ENCODE measurements at regions not wholly inside any gene's neighbourhood (a gene's known extent, or its start where the extent isn't known, plus 50 kb on each side); places are given as distances from the start of the nearest gene placed in this dataset.

GRCh38 chr1:56216218-56216617 lies 363.1 kb downstream of the PLPP3 start:
- H3K27me3 ChIP-seq (ENCODE audit: control insufficient read depth in 1 of 2, insufficient read depth in 2 of 2, low read length in 2 of 2) = no peaks in the 10 kb centered on the region
- H3K9ac ChIP-seq (ENCODE audit: low read depth in 1 of 2, low read length in 2 of 2) = no peak overlapping the region
- H3K9me3 ChIP-seq (ENCODE audit: control insufficient read depth in 1 of 2, low read length in 2 of 2) = no peaks in the 10 kb centered on the region
- H3K27ac ChIP-seq (ENCODE audit: low read depth, low read length) = no peak overlapping the region
- H3K4me1 ChIP-seq (ENCODE audit: control insufficient read depth in 1 of 2, insufficient read depth in 2 of 2, low read length in 2 of 2) = no peaks in the 10 kb centered on the region
- H3K4me3 ChIP-seq (ENCODE audit: low read depth in 1 of 2, low read length in 2 of 2) = no peak overlapping the region
- no peaks in the 10 kb centered on the region for H3K36me3 ChIP-seq (ENCODE audit: control insufficient read depth in 1 of 2, insufficient read depth in 2 of 2, low read length in 2 of 2)

DNA sequence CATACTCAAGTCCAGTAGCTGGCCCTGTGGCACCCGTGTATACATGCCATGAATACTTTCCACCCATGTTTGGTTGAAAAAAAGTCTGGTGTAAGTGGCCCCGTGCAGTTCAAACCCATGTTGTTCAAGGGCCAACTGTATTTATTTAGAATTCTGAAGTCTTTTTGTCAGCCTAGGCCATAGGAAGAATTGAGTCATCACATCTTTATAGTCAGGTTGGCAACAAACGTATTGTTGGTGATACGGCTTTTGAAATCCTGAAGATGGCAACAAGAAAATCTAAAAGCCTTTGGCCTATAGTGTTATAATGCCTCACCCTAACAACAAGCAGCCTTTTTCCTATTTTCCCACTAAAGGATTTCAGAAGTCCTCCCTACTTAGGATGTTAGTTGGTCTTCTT lies 363.6 kb downstream of the PLPP3 start:
- Histone ChIP-seq H3K36me3 (ENCODE audit: control insufficient read depth in 1 of 2, insufficient read depth in 2 of 2, low read length in 2 of 2) (no peaks in the 10 kb centered on the region), H3K27ac (ENCODE audit: low read depth, low read length) (no peak overlapping the region), H3K9me3 (ENCODE audit: control insufficient read depth in 1 of 2, low read length in 2 of 2) (no peaks in the 10 kb centered on the region), H3K27me3 (ENCODE audit: control insufficient read depth in 1 of 2, insufficient read depth in 2 of 2, low read length in 2 of 2) (no peaks in the 10 kb centered on the region), H3K9ac (ENCODE audit: low read depth in 1 of 2, low read length in 2 of 2) (no peak overlapping the region), H3K4me3 (ENCODE audit: low read depth in 1 of 2, low read length in 2 of 2) (no peak overlapping the region), H3K4me1 (ENCODE audit: control insufficient read depth in 1 of 2, insufficient read depth in 2 of 2, low read length in 2 of 2) (no peaks in the 10 kb centered on the region)

- Histone ChIP-seq H3K9me3 (ENCODE audit: control insufficient read depth in 1 of 2, low read length in 2 of 2) (no peaks in the 10 kb centered on the region), H3K4me3 (ENCODE audit: low read depth in 1 of 2, low read length in 2 of 2) (no peak overlapping the region), H3K27ac (ENCODE audit: low read depth, low read length) (no peak overlapping the region), H3K4me1 (ENCODE audit: control insufficient read depth in 1 of 2, insufficient read depth in 2 of 2, low read length in 2 of 2) (no peaks in the 10 kb centered on the region), H3K27me3 (ENCODE audit: control insufficient read depth in 1 of 2, insufficient read depth in 2 of 2, low read length in 2 of 2) (no peaks in the 10 kb centered on the region), H3K9ac (ENCODE audit: low read depth in 1 of 2, low read length in 2 of 2) (no peak overlapping the region), H3K36me3 (ENCODE audit: control insufficient read depth in 1 of 2, insufficient read depth in 2 of 2, low read length in 2 of 2) (no peaks in the 10 kb centered on the region)
These were observed 364.3 kb downstream of the PLPP3 start for GRCh38 chr1:56215086-56215485.

DNA sequence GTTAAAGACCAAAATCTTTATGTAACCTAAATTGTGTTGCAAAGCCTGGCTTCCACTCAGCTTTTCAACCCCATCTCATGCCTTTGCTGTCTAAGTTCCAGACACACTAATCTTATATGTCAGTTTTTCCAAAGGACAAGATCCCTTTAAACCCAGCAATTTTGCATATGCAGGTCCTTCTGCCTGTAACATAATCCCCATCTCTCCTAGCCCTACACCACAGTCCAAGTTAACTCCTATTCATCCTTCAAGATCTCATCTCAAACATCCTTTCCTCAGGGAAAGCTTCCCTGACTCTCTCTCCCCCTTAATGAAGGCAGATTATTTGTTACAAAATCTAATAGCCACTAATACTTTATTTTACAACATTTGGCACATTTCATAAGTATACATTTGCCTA lies 366.3 kb downstream of the PLPP3 start:
- no peaks in the 10 kb centered on the region for H3K27me3 ChIP-seq (ENCODE audit: control insufficient read depth in 1 of 2, insufficient read depth in 2 of 2, low read length in 2 of 2)
- H3K4me3 ChIP-seq (ENCODE audit: low read depth in 1 of 2, low read length in 2 of 2) = no peak overlapping the region
- no peaks in the 10 kb centered on the region for H3K4me1 ChIP-seq (ENCODE audit: control insufficient read depth in 1 of 2, insufficient read depth in 2 of 2, low read length in 2 of 2)
- no peak overlapping the region for H3K27ac ChIP-seq (ENCODE audit: low read depth, low read length)
- H3K9ac ChIP-seq (ENCODE audit: low read depth in 1 of 2, low read length in 2 of 2) = no peak overlapping the region
- no peaks in the 10 kb centered on the region for H3K36me3 ChIP-seq (ENCODE audit: control insufficient read depth in 1 of 2, insufficient read depth in 2 of 2, low read length in 2 of 2)
- H3K9me3 ChIP-seq (ENCODE audit: control insufficient read depth in 1 of 2, low read length in 2 of 2) = no peaks in the 10 kb centered on the region

GRCh38 chr1:56212143-56212542 lies 367.2 kb downstream of the PLPP3 start:
- no peaks in the 10 kb centered on the region for H3K27me3 ChIP-seq (ENCODE audit: control insufficient read depth in 1 of 2, insufficient read depth in 2 of 2, low read length in 2 of 2)
- H3K4me1 ChIP-seq (ENCODE audit: control insufficient read depth in 1 of 2, insufficient read depth in 2 of 2, low read length in 2 of 2) = no peaks in the 10 kb centered on the region
- H3K9ac ChIP-seq (ENCODE audit: low read depth in 1 of 2, low read length in 2 of 2) = no peak overlapping the region
- H3K36me3 ChIP-seq (ENCODE audit: control insufficient read depth in 1 of 2, insufficient read depth in 2 of 2, low read length in 2 of 2) = no peaks in the 10 kb centered on the region
- no peak overlapping the region for H3K4me3 ChIP-seq (ENCODE audit: low read depth in 1 of 2, low read length in 2 of 2)
- no peak overlapping the region for H3K27ac ChIP-seq (ENCODE audit: low read depth, low read length)
- H3K9me3 ChIP-seq (ENCODE audit: control insufficient read depth in 1 of 2, low read length in 2 of 2) = no peaks in the 10 kb centered on the region

DNA sequence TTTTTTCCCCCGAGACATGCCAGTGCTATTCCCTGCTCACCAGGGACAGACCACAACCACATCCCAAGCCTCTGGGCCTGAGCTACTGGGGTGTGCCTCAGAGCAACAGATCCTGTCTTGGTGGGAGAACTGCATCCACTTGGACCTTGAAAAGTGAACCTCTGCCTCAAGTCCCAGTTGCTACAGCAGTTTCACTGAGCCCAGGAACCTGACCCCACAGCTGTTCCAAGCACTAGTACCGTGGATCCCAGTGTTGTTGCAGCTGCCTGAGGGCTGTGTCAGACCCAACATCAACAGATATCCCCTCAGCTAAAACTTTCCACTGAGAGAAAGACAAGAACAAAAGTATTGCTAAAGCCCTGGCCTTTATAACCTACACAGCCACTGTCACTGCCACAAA lies 373.0 kb downstream of the PLPP3 start:
- Histone ChIP-seq H3K9me3 (ENCODE audit: control insufficient read depth in 1 of 2, low read length in 2 of 2) (no peaks in the 10 kb centered on the region), H3K36me3 (ENCODE audit: control insufficient read depth in 1 of 2, insufficient read depth in 2 of 2, low read length in 2 of 2) (no peaks in the 10 kb centered on the region), H3K4me3 (ENCODE audit: low read depth in 1 of 2, low read length in 2 of 2) (no peak overlapping the region), H3K27ac (ENCODE audit: low read depth, low read length) (no peak overlapping the region), H3K9ac (ENCODE audit: low read depth in 1 of 2, low read length in 2 of 2) (no peak overlapping the region), H3K4me1 (ENCODE audit: control insufficient read depth in 1 of 2, insufficient read depth in 2 of 2, low read length in 2 of 2) (no peaks in the 10 kb centered on the region), H3K27me3 (ENCODE audit: control insufficient read depth in 1 of 2, insufficient read depth in 2 of 2, low read length in 2 of 2) (no peaks in the 10 kb centered on the region)

DNA sequence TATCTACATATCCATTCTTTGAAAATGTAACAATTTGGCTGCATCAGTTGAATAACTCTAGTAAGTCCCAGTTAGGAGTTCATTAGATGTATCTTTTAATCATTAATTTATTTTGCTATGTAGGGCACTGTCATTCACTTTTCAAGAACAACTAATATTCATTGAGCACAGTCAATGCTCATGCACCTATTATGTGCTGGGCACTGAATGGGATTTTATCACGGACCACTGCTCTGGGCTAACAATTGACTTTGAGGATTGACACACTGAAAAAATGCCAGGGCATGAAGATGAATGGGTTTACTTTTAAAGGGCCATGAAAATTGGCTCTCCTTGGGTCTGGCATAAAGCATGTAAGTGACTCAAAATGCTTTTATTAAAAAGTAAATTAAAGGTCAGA lies 375.2 kb downstream of the PLPP3 start:
- H3K4me1 ChIP-seq (ENCODE audit: control insufficient read depth in 1 of 2, insufficient read depth in 2 of 2, low read length in 2 of 2) = no peaks in the 10 kb centered on the region
- no peak overlapping the region for H3K27ac ChIP-seq (ENCODE audit: low read depth, low read length)

DNA sequence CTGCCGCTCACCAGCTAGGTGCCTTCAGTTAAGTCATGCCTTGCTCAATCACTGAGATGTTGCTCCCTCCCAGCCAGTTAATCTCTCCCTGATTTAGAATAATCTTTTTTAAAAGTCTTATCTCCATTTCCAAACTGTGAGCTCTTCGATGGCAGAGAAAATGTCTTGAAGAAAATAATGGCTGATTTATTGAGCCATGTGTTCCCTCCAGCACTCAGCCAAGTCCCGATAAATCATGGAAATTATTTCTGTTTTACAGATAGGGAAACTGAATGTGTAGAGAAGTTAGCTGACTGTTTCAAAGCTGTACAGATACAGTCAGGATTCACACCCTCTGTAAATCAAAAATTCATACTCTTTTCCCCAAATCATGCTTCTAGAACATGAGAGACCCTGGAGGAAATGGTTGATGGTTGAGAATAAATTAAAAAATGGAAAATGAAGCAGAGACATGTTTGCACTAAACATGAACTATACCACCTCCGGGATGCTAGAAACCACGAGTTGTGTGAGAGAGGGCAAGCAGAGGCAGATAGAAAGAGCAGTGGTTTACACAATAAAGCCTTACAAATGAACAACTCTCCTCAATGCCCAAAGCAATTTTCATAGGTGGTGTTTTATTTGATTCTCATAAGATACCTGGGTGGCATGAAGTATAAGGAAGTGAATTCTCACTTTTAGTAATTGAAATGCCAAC lies 376.4 kb downstream of the PLPP3 start:
- Histone ChIP-seq H3K27ac (ENCODE audit: low read depth, low read length) (no peak overlapping the region), H3K4me3 (ENCODE audit: low read depth in 1 of 2, low read length in 2 of 2) (no peak overlapping the region), H3K27me3 (ENCODE audit: control insufficient read depth in 1 of 2, insufficient read depth in 2 of 2, low read length in 2 of 2) (no peaks in the 10 kb centered on the region), H3K9ac (ENCODE audit: low read depth in 1 of 2, low read length in 2 of 2) (no peak overlapping the region), H3K4me1 (ENCODE audit: control insufficient read depth in 1 of 2, insufficient read depth in 2 of 2, low read length in 2 of 2) (no peaks in the 10 kb centered on the region), H3K9me3 (ENCODE audit: control insufficient read depth in 1 of 2, low read length in 2 of 2) (no peaks in the 10 kb centered on the region), H3K36me3 (ENCODE audit: control insufficient read depth in 1 of 2, insufficient read depth in 2 of 2, low read length in 2 of 2) (no peaks in the 10 kb centered on the region)

More for the DNA sequence above, 375.2 kb downstream of the PLPP3 start:
- no peaks in the 10 kb centered on the region for H3K36me3 ChIP-seq (ENCODE audit: control insufficient read depth in 1 of 2, insufficient read depth in 2 of 2, low read length in 2 of 2)
- H3K9me3 ChIP-seq (ENCODE audit: control insufficient read depth in 1 of 2, low read length in 2 of 2) = no peaks in the 10 kb centered on the region
- no peaks in the 10 kb centered on the region for H3K27me3 ChIP-seq (ENCODE audit: control insufficient read depth in 1 of 2, insufficient read depth in 2 of 2, low read length in 2 of 2)
- H3K9ac ChIP-seq (ENCODE audit: low read depth in 1 of 2, low read length in 2 of 2) = no peak overlapping the region
- H3K4me3 ChIP-seq (ENCODE audit: low read depth in 1 of 2, low read length in 2 of 2) = no peak overlapping the region

DNA sequence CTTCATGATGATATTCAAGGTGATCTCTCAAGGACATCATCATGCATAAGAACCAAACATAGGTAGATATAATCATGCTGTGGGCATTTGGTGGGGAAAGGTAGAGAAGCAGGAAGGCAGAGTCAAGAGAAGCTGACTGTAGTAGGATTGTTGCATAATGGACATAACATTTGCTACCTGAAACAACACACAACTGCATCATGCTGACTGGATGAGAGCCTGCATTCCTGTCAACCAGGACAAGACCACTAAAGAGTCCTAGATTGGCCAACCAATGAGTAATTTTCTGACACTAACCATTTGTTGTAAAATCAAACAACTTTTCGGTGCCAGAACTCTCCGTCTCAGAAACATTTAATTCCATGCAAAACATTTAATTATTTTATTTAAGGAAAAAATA lies 377.2 kb downstream of the PLPP3 start:
- Histone ChIP-seq H3K36me3 (ENCODE audit: control insufficient read depth in 1 of 2, insufficient read depth in 2 of 2, low read length in 2 of 2) (no peaks in the 10 kb centered on the region), H3K4me3 (ENCODE audit: low read depth in 1 of 2, low read length in 2 of 2) (no peak overlapping the region), H3K27me3 (ENCODE audit: control insufficient read depth in 1 of 2, insufficient read depth in 2 of 2, low read length in 2 of 2) (no peaks in the 10 kb centered on the region), H3K27ac (ENCODE audit: low read depth, low read length) (no peak overlapping the region), H3K4me1 (ENCODE audit: control insufficient read depth in 1 of 2, insufficient read depth in 2 of 2, low read length in 2 of 2) (no peaks in the 10 kb centered on the region), H3K9ac (ENCODE audit: low read depth in 1 of 2, low read length in 2 of 2) (no peak overlapping the region), H3K9me3 (ENCODE audit: control insufficient read depth in 1 of 2, low read length in 2 of 2) (no peaks in the 10 kb centered on the region)

DNA sequence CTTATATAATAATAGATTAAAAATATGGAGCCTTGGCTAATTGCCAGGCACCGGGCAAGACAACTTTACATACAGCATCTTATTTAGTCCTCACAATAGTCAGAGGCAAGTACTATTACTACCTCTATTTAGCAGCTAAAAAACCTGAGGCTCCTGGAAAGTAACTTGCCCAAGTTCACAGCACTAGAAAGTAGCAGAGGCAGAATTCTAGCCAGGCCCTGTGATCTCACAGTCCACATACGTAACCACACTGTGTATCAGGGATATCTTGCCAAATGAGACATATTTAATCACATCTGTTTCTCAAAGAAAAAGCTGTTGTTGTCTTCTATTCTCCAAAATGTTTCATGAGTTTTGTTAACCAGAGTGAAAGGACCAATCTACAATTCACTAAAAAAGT lies 378.5 kb downstream of the PLPP3 start:
- Histone ChIP-seq H3K27ac (ENCODE audit: low read depth, low read length) (no peak overlapping the region), H3K9me3 (ENCODE audit: control insufficient read depth in 1 of 2, low read length in 2 of 2) (no peaks in the 10 kb centered on the region), H3K36me3 (ENCODE audit: control insufficient read depth in 1 of 2, insufficient read depth in 2 of 2, low read length in 2 of 2) (no peaks in the 10 kb centered on the region), H3K4me1 (ENCODE audit: control insufficient read depth in 1 of 2, insufficient read depth in 2 of 2, low read length in 2 of 2) (no peaks in the 10 kb centered on the region), H3K27me3 (ENCODE audit: control insufficient read depth in 1 of 2, insufficient read depth in 2 of 2, low read length in 2 of 2) (no peaks in the 10 kb centered on the region), H3K9ac (ENCODE audit: low read depth in 1 of 2, low read length in 2 of 2) (no peak overlapping the region), H3K4me3 (ENCODE audit: low read depth in 1 of 2, low read length in 2 of 2) (no peak overlapping the region)

DNA sequence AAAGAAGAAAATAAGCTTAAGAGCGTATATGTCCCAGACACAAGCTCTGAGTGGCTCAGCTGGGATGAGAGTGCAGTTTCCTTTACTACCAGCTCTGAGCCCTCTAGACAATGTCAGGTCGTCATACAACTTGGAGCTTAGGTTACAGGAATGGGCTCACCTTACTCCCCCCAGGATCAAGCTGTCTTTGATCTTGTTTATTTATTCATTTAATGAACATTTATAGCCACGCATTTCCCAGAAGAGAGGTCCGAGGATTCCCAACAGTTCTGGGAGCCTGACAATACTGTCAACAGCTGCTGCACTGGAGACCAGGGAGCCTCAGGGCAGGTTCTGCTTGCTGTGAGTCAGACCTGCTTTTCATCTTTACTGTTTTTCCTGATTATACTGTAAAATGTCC lies 378.9 kb downstream of the PLPP3 start:
- no peaks in the 10 kb centered on the region for H3K36me3 ChIP-seq (ENCODE audit: control insufficient read depth in 1 of 2, insufficient read depth in 2 of 2, low read length in 2 of 2)
- H3K27ac ChIP-seq (ENCODE audit: low read depth, low read length) = no peak overlapping the region
- no peaks in the 10 kb centered on the region for H3K9me3 ChIP-seq (ENCODE audit: control insufficient read depth in 1 of 2, low read length in 2 of 2)
- no peaks in the 10 kb centered on the region for H3K4me1 ChIP-seq (ENCODE audit: control insufficient read depth in 1 of 2, insufficient read depth in 2 of 2, low read length in 2 of 2)
- H3K9ac ChIP-seq (ENCODE audit: low read depth in 1 of 2, low read length in 2 of 2) = no peak overlapping the region
- no peaks in the 10 kb centered on the region for H3K27me3 ChIP-seq (ENCODE audit: control insufficient read depth in 1 of 2, insufficient read depth in 2 of 2, low read length in 2 of 2)
- H3K4me3 ChIP-seq (ENCODE audit: low read depth in 1 of 2, low read length in 2 of 2) = no peak overlapping the region
